NCI-H1930 (cell line): ENCODE measurements at regions not wholly inside any gene's neighbourhood (a gene's known extent, or its start where the extent isn't known, plus 50 kb on each side); places are given as distances from the start of the nearest gene placed in this dataset.
"Not testable (repeated sequence)": the region's sequence is repeated elsewhere in the genome, so short reads cannot be mapped to it uniquely, and the experiment has no call there.

Experiments used
- DNase-seq, 2 experiments: peaks; one replicate each; lab custom pipeline; 2025; lab: John Stamatoyannopoulos, UW

- no peak for DNase-seq
Measured at GRCh38 chr2:147017951-147018645, 826.7 kb upstream of the ACVR2A start.

GRCh38 chr2:147016181-147016580 lies 828.6 kb upstream of the ACVR2A start:
- no peak for DNase-seq

GRCh38 chr2:147015591-147015990 lies 829.2 kb upstream of the ACVR2A start:
- DNase-seq = no peak

GRCh38 chr2:147013696-147014392 lies 831.0 kb upstream of the ACVR2A start:
- DNase-seq = no peak

- no peak for DNase-seq
Measured at GRCh38 chr2:147008481-147008880, 836.3 kb upstream of the ACVR2A start.

- no peak for DNase-seq
Measured at GRCh38 chr2:147006736-147007141, 838.1 kb upstream of the ACVR2A start.

- DNase-seq = no peak
Measured at GRCh38 chr2:147003081-147003480, 841.7 kb upstream of the ACVR2A start.

GRCh38 chr2:147002256-147002655 lies 842.6 kb upstream of the ACVR2A start:
- no peak for DNase-seq

GRCh38 chr2:147001061-147001460 lies 843.8 kb upstream of the ACVR2A start:
- no peak for DNase-seq

GRCh38 chr2:147000151-147000550 lies 844.7 kb upstream of the ACVR2A start:
- DNase-seq = not testable (repeated sequence)

- no peak for DNase-seq
Measured at GRCh38 chr2:146997945-146998344, 846.9 kb upstream of the ACVR2A start.

- DNase-seq = no peak
Measured at GRCh38 chr2:146997488-146997887, 847.3 kb upstream of the ACVR2A start.

GRCh38 chr2:146994246-146994645 lies 850.6 kb upstream of the ACVR2A start:
- DNase-seq = no peak

GRCh38 chr2:146992466-146992865 lies 852.4 kb upstream of the ACVR2A start:
- DNase-seq = no peak

GRCh38 chr2:146992057-146992456 lies 852.8 kb upstream of the ACVR2A start:
- no peak for DNase-seq

GRCh38 chr2:146990311-146991054 lies 854.3 kb upstream of the ACVR2A start:
- no peak for DNase-seq

- DNase-seq = no peak
Measured at GRCh38 chr2:146989741-146990140, 855.1 kb upstream of the ACVR2A start.

- DNase-seq = no peak
Measured at GRCh38 chr2:146987996-146988395, 856.8 kb upstream of the ACVR2A start.

- no peak for DNase-seq
Measured at GRCh38 chr2:146986161-146986560, 858.7 kb upstream of the ACVR2A start.

GRCh38 chr2:146985753-146986152 lies 859.1 kb upstream of the ACVR2A start:
- no peak for DNase-seq

GRCh38 chr2:146984014-146984413 lies 860.8 kb upstream of the ACVR2A start:
- DNase-seq = no peak

GRCh38 chr2:146982393-146982846 lies 862.4 kb upstream of the ACVR2A start:
- no peak for DNase-seq

GRCh38 chr2:146981921-146982320 lies 862.9 kb upstream of the ACVR2A start:
- no peak for DNase-seq
